ENCODE measurements at regions not wholly inside any gene's neighbourhood (a gene's known extent, or its start where the extent isn't known, plus 50 kb on each side); places are given as distances from the start of the nearest gene placed in this dataset.

DNA sequence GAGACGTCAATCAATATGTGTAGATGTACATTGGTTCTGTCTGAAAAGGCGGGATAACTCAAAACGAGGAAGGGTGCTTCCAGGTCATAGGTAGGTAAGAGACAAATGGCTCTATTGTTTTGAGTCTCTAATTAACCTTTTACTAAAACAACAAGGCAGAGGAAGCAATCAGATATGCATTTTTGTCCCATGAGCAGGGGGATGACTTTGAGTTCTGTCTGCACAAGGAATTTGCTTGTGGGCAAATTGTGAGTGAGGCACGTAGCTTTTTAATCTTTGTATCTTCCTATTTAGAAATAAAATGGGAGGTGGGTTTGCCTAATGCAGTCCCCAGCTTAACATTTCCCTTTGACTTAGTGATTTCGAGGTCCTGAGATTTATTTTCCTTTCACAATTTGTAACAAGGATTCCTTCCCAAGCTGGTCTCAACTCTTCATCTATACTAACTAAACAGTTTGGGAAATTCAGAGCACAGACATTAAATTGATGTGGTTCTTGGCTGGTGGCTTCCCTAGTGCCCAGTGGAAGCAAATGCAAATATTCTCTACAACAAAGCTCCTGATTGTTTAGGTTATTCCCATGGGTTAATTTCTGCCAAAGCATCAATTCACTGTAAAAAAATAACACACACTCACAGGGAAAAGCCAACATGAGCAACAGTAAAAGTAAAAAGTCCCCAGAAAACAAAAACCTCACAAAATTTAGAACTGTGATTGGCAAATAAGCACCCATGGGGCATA lies 738.8 kb upstream of the SGO1 start:
- TF ChIP-seq, protein P1, sequence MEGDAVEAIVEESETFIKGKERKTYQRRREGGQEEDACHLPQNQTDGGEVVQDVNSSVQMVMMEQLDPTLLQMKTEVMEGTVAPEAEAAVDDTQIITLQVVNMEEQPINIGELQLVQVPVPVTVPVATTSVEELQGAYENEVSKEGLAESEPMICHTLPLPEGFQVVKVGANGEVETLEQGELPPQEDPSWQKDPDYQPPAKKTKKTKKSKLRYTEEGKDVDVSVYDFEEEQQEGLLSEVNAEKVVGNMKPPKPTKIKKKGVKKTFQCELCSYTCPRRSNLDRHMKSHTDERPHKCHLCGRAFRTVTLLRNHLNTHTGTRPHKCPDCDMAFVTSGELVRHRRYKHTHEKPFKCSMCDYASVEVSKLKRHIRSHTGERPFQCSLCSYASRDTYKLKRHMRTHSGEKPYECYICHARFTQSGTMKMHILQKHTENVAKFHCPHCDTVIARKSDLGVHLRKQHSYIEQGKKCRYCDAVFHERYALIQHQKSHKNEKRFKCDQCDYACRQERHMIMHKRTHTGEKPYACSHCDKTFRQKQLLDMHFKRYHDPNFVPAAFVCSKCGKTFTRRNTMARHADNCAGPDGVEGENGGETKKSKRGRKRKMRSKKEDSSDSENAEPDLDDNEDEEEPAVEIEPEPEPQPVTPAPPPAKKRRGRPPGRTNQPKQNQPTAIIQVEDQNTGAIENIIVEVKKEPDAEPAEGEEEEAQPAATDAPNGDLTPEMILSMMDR (IDR thresholded peaks at IDR 0.05), result no peak
- no peak for TF ChIP-seq POLR2AphosphoS5 (IDR thresholded peaks at IDR 0.05; ENCODE audit: insufficient read depth in 1 of 2, low read depth in 1 of 2)

All from vagina (tissue), 2 donors.